ENCODE measurements at regions not wholly inside any gene's neighbourhood (a gene's known extent, or its start where the extent isn't known, plus 50 kb on each side); places are given as distances from the start of the nearest gene placed in this dataset.

DNA sequence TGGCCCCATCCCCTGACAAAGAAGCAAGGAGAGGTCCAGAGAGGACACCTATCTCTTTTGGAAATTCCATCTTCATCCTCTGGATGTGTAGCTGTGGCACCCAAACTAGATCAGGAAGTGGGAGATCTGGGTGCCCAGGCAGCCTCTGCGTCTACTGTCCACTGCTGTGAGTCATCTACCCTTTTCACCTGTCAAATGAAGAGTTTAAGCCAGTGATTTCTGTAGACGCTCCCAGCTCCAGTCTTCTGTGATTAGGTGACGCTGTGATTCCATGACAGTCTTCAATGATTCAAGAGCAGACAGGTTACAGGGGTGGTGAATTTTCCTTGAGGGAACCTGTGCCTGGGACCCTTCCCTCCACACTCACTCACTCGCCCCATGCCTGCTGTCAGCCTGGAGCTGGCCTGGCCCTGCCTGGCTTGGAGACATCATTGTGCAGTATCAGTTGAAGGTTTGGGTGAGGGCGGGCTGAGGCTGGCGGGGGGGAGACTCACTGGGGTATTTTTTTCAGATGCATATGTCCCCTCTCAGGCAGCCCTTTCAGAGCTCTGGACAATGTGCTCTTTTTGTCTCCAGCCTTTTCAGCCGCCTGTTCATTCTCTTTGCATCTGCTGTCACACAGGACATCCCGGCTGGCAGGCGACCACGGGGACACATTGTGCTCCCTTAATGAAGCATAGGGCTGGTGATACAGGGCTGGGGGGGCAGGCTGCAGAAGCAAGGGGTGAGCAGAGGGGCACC, 56.8 kb upstream of the PARP11 start:
- TF ChIP-seq CTCF (IDR thresholded peaks at IDR 0.05): no peak
- no peak for TF ChIP-seq TCF7L2 (IDR thresholded peaks at IDR 0.05; ENCODE audit: low read depth, low read length)
- no peak for TF ChIP-seq POLR2AphosphoS5 (IDR thresholded peaks at IDR 0.05; ENCODE audit: low read depth, low read length)
- no peak for TF ChIP-seq REST (IDR thresholded peaks at IDR 0.05; ENCODE audit: insufficient read depth in 1 of 2, low read depth in 2 of 2, low read length in 1 of 2)
- no peak for TF ChIP-seq SIN3A (IDR thresholded peaks at IDR 0.05; ENCODE audit: borderline replicate concordance, insufficient read depth, low read depth, low read length)
- Histone ChIP-seq H3K4me1 (ENCODE audit: control insufficient read depth, insufficient read depth, low read length) (no peaks in the 10 kb centered on the region; the same call in 1 of the 2 replicates), H3K9me3 (ENCODE audit: control insufficient read depth, insufficient read depth, low read depth, low read length) (no peaks in the 10 kb centered on the region), H3K36me3 (ENCODE audit: control insufficient read depth, insufficient read depth, low read length) (no peaks in the 10 kb centered on the region), H3K4me3 (ENCODE audit: low read depth in 2 of 2, low read length in 2 of 2) (no peak overlapping the region), H3K27ac (ENCODE audit: low read length) (no peak overlapping the region), H3K27me3 (ENCODE audit: control insufficient read depth, insufficient read depth, low read length) (peaks cover 2% of the 10 kb centered on the region; the same call in 1 of the 2 replicates)
- BruUV-seq (replicated peaks): no TSS peak
- no peak for ATAC-seq
- intact Hi-C loops (cut with micrococcal nuclease; ENCODE audit: unreplicated experiment) (no loop called here), in situ Hi-C loops (cut with HindIII; ENCODE audit: low pct_unique_long_range_greater_than_20kb, low sequenced_read_pairs) (no loop called here)
- ChIA-PET CTCF (no interaction called here), POLR2A (no interaction called here)
- DNase-seq (ENCODE audit: low read depth, low spot score): no peak

GRCh38 chr12:3928538-3929184, 55.5 kb upstream of the PARP11 start:
- Histone ChIP-seq H3K9me3 (ENCODE audit: control insufficient read depth, insufficient read depth, low read depth, low read length) (no peaks in the 10 kb centered on the region), H3K27ac (ENCODE audit: low read length) (no peak overlapping the region), H3K4me3 (ENCODE audit: low read depth in 2 of 2, low read length in 2 of 2) (no peak overlapping the region), H3K4me1 (ENCODE audit: control insufficient read depth, insufficient read depth, low read length) (no peaks in the 10 kb centered on the region; the same call in 1 of the 2 replicates), H3K36me3 (ENCODE audit: control insufficient read depth, insufficient read depth, low read length) (no peaks in the 10 kb centered on the region), H3K27me3 (ENCODE audit: control insufficient read depth, insufficient read depth, low read length) (peaks cover 2% of the 10 kb centered on the region; the same call in 1 of the 2 replicates)
- no peak for TF ChIP-seq TCF7L2 (IDR thresholded peaks at IDR 0.05; ENCODE audit: low read depth, low read length)
- TF ChIP-seq CTCF (IDR thresholded peaks at IDR 0.05): no peak
- no peak for TF ChIP-seq REST (IDR thresholded peaks at IDR 0.05; ENCODE audit: insufficient read depth in 1 of 2, low read depth in 2 of 2, low read length in 1 of 2)
- no peak for TF ChIP-seq POLR2AphosphoS5 (IDR thresholded peaks at IDR 0.05; ENCODE audit: low read depth, low read length)
- TF ChIP-seq SIN3A (IDR thresholded peaks at IDR 0.05; ENCODE audit: borderline replicate concordance, insufficient read depth, low read depth, low read length): no peak
- BruUV-seq (replicated peaks): no TSS peak
- ChIA-PET POLR2A (no interaction called here), CTCF (no interaction called here)
- intact Hi-C loops (cut with micrococcal nuclease; ENCODE audit: unreplicated experiment): no loop called here
- DNase-seq (ENCODE audit: low read depth, low spot score) (no peak), ATAC-seq (no peak)
- in situ Hi-C loops (cut with HindIII; ENCODE audit: low pct_unique_long_range_greater_than_20kb, low sequenced_read_pairs): no loop called here
